ENCODE measurements at regions not wholly inside any gene's neighbourhood (a gene's known extent, or its start where the extent isn't known, plus 50 kb on each side); places are given as distances from the start of the nearest gene placed in this dataset.

DNA sequence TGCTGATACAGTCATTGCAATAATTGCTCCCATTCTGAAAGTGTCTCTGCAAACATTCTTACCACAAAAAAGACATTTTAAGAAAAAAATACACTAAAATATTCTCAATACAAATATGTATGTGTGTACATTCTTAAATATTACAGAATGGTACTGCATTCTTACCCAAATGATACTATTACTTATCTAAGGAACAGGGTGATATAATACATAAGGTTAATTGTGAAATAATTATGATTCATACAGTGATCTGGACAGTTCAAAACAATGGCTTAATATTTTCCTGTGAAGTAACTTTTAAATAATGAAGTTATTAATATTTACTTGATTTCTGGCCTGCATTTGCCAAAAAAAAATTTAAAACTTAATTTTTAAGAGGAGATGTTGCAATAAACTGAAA is 694.6 kb downstream of the TUSC7 start:
- TF ChIP-seq, protein P1, sequence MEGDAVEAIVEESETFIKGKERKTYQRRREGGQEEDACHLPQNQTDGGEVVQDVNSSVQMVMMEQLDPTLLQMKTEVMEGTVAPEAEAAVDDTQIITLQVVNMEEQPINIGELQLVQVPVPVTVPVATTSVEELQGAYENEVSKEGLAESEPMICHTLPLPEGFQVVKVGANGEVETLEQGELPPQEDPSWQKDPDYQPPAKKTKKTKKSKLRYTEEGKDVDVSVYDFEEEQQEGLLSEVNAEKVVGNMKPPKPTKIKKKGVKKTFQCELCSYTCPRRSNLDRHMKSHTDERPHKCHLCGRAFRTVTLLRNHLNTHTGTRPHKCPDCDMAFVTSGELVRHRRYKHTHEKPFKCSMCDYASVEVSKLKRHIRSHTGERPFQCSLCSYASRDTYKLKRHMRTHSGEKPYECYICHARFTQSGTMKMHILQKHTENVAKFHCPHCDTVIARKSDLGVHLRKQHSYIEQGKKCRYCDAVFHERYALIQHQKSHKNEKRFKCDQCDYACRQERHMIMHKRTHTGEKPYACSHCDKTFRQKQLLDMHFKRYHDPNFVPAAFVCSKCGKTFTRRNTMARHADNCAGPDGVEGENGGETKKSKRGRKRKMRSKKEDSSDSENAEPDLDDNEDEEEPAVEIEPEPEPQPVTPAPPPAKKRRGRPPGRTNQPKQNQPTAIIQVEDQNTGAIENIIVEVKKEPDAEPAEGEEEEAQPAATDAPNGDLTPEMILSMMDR (IDR thresholded peaks at IDR 0.05): no peak
- TF ChIP-seq POLR2A (IDR thresholded peaks at IDR 0.05): no peak

Measured in right lobe of liver (tissue), 4 donors.